Osteocyte (in vitro differentiated cells): ENCODE measurements at regions not wholly inside any gene's neighbourhood (a gene's known extent, or its start where the extent isn't known, plus 50 kb on each side); places are given as distances from the start of the nearest gene placed in this dataset.

Experiments
- DNase-seq: peaks from one replicate; pipeline ENCODE4 v3.0.0; 2021; ENCODE audit warnings: mixed read lengths; ENCODE audit not compliant: unreplicated experiment; ENCODE audit errors: extremely low spot score
- H3K27ac Mint-ChIP-seq: one replicate; pipeline ENCODE4 v1.8.0; 2021; ENCODE audit warnings: mild to moderate bottlenecking, mixed read lengths; ENCODE audit not compliant: unreplicated experiment
- H3K27me3 Mint-ChIP-seq: one replicate; pipeline ENCODE4 v1.8.0; 2021; ENCODE audit warnings: mixed read lengths; ENCODE audit not compliant: unreplicated experiment
- H3K36me3 Mint-ChIP-seq: one replicate; pipeline ENCODE4 v1.8.0; 2021; ENCODE audit warnings: mixed read lengths; ENCODE audit not compliant: unreplicated experiment
- H3K4me1 Mint-ChIP-seq: one replicate; pipeline ENCODE4 v1.8.0; 2021; ENCODE audit warnings: mixed read lengths; ENCODE audit not compliant: unreplicated experiment
- H3K4me3 Mint-ChIP-seq: one replicate; pipeline ENCODE4 v1.8.0; 2021; ENCODE audit warnings: mild to moderate bottlenecking, moderate library complexity, mixed read lengths; ENCODE audit not compliant: unreplicated experiment
- H3K9me3 Mint-ChIP-seq: one replicate; pipeline ENCODE4 v1.8.0; 2021; ENCODE audit warnings: mixed read lengths; ENCODE audit not compliant: unreplicated experiment
- TF ChIP-seq, protein P1 (sequence below): fragments of 200-600 bp; sonication (generic); IDR thresholded peaks from 2 replicates; pipeline ENCODE4 v1.5.0; 2021; ENCODE audit warnings: antibody characterized with exemption, mild to moderate bottlenecking, moderate library complexity

DNA sequence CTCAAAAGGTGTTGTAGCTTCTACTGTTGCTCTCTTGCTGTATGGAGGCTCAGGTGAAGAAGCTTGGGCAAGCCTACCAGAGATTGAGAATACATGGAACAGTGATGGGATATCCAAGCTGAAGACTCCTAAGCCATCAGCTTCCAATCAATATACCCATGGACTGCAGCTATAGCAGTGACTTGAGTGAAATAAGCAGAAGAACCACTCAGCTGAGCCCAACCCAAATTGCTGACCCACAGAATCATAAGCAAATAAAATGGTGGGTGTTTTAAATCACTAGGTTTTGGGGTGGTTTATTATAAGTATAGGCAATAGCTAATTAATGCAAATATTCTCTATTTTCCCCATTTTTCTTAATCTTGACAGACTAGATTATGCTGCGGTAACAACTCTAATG lies 147.7 kb upstream of the SALL1 start:
- TF ChIP-seq, protein P1, sequence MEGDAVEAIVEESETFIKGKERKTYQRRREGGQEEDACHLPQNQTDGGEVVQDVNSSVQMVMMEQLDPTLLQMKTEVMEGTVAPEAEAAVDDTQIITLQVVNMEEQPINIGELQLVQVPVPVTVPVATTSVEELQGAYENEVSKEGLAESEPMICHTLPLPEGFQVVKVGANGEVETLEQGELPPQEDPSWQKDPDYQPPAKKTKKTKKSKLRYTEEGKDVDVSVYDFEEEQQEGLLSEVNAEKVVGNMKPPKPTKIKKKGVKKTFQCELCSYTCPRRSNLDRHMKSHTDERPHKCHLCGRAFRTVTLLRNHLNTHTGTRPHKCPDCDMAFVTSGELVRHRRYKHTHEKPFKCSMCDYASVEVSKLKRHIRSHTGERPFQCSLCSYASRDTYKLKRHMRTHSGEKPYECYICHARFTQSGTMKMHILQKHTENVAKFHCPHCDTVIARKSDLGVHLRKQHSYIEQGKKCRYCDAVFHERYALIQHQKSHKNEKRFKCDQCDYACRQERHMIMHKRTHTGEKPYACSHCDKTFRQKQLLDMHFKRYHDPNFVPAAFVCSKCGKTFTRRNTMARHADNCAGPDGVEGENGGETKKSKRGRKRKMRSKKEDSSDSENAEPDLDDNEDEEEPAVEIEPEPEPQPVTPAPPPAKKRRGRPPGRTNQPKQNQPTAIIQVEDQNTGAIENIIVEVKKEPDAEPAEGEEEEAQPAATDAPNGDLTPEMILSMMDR: no peak
- Mint-ChIP-seq H3K27me3 (no peaks in the 10 kb centered on the region), H3K9me3 (peaks cover 21% of the 10 kb centered on the region)

GRCh38 chr16:51290442-51291285 lies 139.6 kb upstream of the SALL1 start:
- H3K27me3 Mint-ChIP-seq: no peaks in the 10 kb centered on the region
- H3K9me3 Mint-ChIP-seq: peaks cover 14% of the 10 kb centered on the region
- no peak overlapping the region for H3K27ac Mint-ChIP-seq
- no peaks in the 10 kb centered on the region for H3K4me1 Mint-ChIP-seq
- TF ChIP-seq, protein P1: no peak
- H3K36me3 Mint-ChIP-seq: no peaks in the 10 kb centered on the region
- H3K4me3 Mint-ChIP-seq: no peak overlapping the region
- no peak for DNase-seq

More for the DNA sequence above, 147.7 kb upstream of the SALL1 start:
- Mint-ChIP-seq H3K4me1 (no peaks in the 10 kb centered on the region), H3K4me3 (no peak overlapping the region), H3K27ac (no peak overlapping the region), H3K36me3 (no peaks in the 10 kb centered on the region)
- DNase-seq: no peak

DNA sequence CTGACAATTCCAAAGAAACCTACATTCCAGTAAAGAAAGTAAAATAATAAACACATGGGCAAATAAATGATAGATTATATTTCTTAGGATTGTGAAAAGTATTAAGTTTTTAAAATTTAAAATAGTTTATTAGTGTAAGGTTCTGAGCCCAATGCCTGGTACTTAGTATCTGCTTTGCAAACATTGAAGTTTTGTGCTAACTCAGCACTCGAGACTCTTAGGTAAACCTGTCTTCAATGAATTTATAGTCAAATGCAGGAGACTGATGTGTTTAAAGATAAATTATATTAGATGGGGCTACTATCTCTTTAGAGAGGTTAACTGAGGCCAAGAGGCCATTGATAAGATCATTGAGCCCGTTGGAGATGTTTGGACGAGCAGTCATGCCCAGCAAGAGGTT lies 138.3 kb upstream of the SALL1 start:
- DNase-seq: no peak
- no peak overlapping the region for H3K27ac Mint-ChIP-seq
- no peaks in the 10 kb centered on the region for H3K27me3 Mint-ChIP-seq
- H3K36me3 Mint-ChIP-seq: no peaks in the 10 kb centered on the region
- no peaks in the 10 kb centered on the region for H3K4me1 Mint-ChIP-seq
- TF ChIP-seq, protein P1: no peak
- no peak overlapping the region for H3K4me3 Mint-ChIP-seq
- H3K9me3 Mint-ChIP-seq: peaks cover 9% of the 10 kb centered on the region

DNA sequence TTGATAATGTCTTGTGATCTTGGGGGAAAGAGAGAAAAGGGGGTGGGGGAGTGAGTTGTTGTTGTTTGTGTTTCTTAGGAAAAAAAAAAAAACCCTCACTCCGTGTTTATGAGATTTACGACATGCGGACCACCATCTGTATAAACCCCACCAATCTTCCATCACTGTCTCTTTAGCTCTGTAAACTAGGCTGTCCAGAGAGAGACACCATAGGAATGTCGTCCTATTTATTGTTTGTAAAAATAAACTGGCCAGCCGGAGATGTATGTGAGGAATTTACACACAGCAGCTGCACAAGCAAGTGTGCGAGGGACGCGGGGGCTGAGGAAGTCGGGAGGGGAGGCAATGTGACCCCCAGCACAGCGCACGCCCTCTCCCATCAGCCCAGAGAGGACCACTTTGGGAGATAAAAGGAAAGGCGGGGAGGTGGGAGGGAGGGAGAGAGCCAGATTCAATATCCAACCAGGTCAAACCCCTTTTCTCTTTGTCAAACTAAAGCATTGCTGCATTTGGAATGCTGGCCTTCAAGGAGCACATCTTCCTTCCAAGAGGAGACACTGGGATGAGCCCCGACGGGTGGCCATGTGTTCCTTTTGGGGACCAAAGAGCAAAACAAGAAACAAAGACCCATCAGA lies 136.2 kb upstream of the SALL1 start:
- DNase-seq: no peak
- H3K36me3 Mint-ChIP-seq: no peaks in the 10 kb centered on the region
- no peak overlapping the region for H3K4me3 Mint-ChIP-seq
- H3K27me3 Mint-ChIP-seq: no peaks in the 10 kb centered on the region
- TF ChIP-seq, protein P1: no peak
- peaks cover 19% of the 10 kb centered on the region for H3K9me3 Mint-ChIP-seq
- H3K4me1 Mint-ChIP-seq: no peaks in the 10 kb centered on the region
- no peak overlapping the region for H3K27ac Mint-ChIP-seq

DNA sequence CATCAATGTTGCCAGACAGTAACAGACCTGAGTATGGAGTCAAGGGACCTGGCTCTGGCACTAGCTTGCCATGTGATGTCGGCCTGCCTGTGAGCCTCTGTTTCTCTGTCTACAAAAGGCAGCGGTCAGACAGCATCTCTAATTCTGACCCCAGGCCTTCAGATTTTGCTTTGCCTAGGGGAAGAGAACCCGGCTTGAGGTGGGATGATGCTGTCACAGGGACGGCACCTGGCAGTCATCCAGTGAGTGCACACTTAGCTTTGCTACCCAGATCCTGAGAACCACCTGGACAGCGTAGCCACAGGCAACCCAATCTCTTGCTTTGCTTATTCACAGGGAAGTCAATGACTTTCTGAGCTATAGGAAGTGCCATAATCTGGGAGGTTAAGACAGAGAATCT lies 135.2 kb upstream of the SALL1 start:
- H3K4me3 Mint-ChIP-seq: no peak overlapping the region
- no peaks in the 10 kb centered on the region for H3K36me3 Mint-ChIP-seq
- no peak for DNase-seq
- no peak overlapping the region for H3K27ac Mint-ChIP-seq
- TF ChIP-seq, protein P1: no peak
- no peaks in the 10 kb centered on the region for H3K4me1 Mint-ChIP-seq
- no peaks in the 10 kb centered on the region for H3K27me3 Mint-ChIP-seq
- peaks cover 26% of the 10 kb centered on the region for H3K9me3 Mint-ChIP-seq
